CD14-positive monocyte (primary cell): ENCODE measurements at regions not wholly inside any gene's neighbourhood (a gene's known extent, or its start where the extent isn't known, plus 50 kb on each side); places are given as distances from the start of the nearest gene placed in this dataset.

Source experiments
- DNase-seq, 3 donors: peaks; one replicate each; pipeline ENCODE4 v3.0.0-alpha.2; 2011 to 2022
- H2AFZ ChIP-seq: 2 replicates; pipeline ENCODE4 v1.6.0; 2012; ENCODE audit warnings: mild to moderate bottlenecking, low read depth, low read length, inconsistent platforms; ENCODE audit not compliant: insufficient read depth, poor library complexity, severe bottlenecking
- H3K27ac ChIP-seq, 2 donors: 1 replicate in 1 of 2; 2 replicates in 1 of 2; pipeline ENCODE4 v1.5.1; 2012 to 2013; ENCODE audit warnings: low read length in 2 of 2, control low read depth in 1 of 2, inconsistent platforms in 1 of 2, low read depth in 1 of 2, mild to moderate bottlenecking in 1 of 2
- H3K27me3 ChIP-seq, 2 donors: one replicate each; pipeline versions ENCODE4 v1.6.0 to v1.6.1; 2011 to 2013; ENCODE audit warnings: low read length in 2 of 2; ENCODE audit not compliant: control insufficient read depth in 2 of 2, insufficient read depth in 2 of 2
- H3K36me3 ChIP-seq, 2 donors: replicated peaks in 1 of 2; 1 replicate in 1 of 2; 2 replicates in 1 of 2; pipeline versions ENCODE4 v1.5.1 to v1.6.1; 2012 to 2013; ENCODE audit warnings: low read length in 2 of 2, control low read depth in 1 of 2, inconsistent platforms in 1 of 2, mild to moderate bottlenecking in 1 of 2; ENCODE audit not compliant: insufficient read depth in 2 of 2, control insufficient read depth in 1 of 2
- H3K4me1 ChIP-seq, 2 donors: 1 replicate in 1 of 2; 2 replicates in 1 of 2; pipeline versions ENCODE4 v1.5.1 to v1.6.1; 2012 to 2013; ENCODE audit warnings: low read length in 2 of 2, control low read depth in 1 of 2, inconsistent platforms in 1 of 2, mild to moderate bottlenecking in 1 of 2, moderate library complexity in 1 of 2; ENCODE audit not compliant: insufficient read depth in 2 of 2, control insufficient read depth in 1 of 2
- H3K4me2 ChIP-seq: replicated peaks from 2 replicates; pipeline ENCODE3; 2012; ENCODE audit warnings: low read length, moderate library complexity, mild to moderate bottlenecking; ENCODE audit not compliant: poor library complexity, severe bottlenecking; ENCODE audit errors: extremely low read depth
- H3K4me3 ChIP-seq, 3 experiments: fragments of 200-600 bp in 1 of 3; sonication (generic) in 1 of 3; replicated peaks in 1 of 3; 1 replicate in 2 of 3; 2 replicates in 1 of 3; pipeline ENCODE4 v1.5.1; 2011 to 2013; ENCODE audit warnings: low read length in 3 of 3, mild to moderate bottlenecking in 3 of 3, control low read depth in 2 of 3, low read depth in 2 of 3, inconsistent platforms in 1 of 3, moderate library complexity in 1 of 3
- H3K79me2 ChIP-seq: 2 replicates; pipeline ENCODE4 v1.6.0; 2012; ENCODE audit warnings: mild to moderate bottlenecking, control low read depth, inconsistent platforms, low read length, moderate library complexity; ENCODE audit not compliant: insufficient read depth
- H3K9ac ChIP-seq: 2 replicates; pipeline ENCODE4 v1.6.0; 2017; ENCODE audit warnings: low read length, mild to moderate bottlenecking; ENCODE audit not compliant: insufficient read depth, poor library complexity, severe bottlenecking
- H3K9me3 ChIP-seq, 2 donors: replicated peaks in 1 of 2; 1 replicate in 1 of 2; 2 replicates in 1 of 2; pipeline versions ENCODE4 v1.5.1 to v1.6.1; 2012 to 2013; ENCODE audit warnings: low read length in 2 of 2, control low read depth in 1 of 2; ENCODE audit not compliant: control insufficient read depth in 1 of 2, insufficient read depth in 1 of 2
- H4K20me1 ChIP-seq: 2 replicates; pipeline ENCODE4 v1.6.0; 2012; ENCODE audit warnings: mild to moderate bottlenecking, low read length, control low read depth, moderate library complexity; ENCODE audit not compliant: insufficient read depth
- H3K27ac Mint-ChIP-seq, 7 donors: one replicate each; pipeline ENCODE4 v1.8.0; 2020; ENCODE audit warnings: mild to moderate bottlenecking in 7 of 7, mixed read lengths in 7 of 7, moderate library complexity in 6 of 7, inconsistent platforms in 2 of 7
- H3K27me3 Mint-ChIP-seq, 3 donors: one replicate each; pipeline ENCODE4 v1.8.0; 2021 to 2022; ENCODE audit warnings: low read depth in 3 of 3, mild to moderate bottlenecking in 3 of 3, mixed read lengths in 3 of 3, moderate library complexity in 3 of 3, inconsistent platforms in 1 of 3
- H3K36me3 Mint-ChIP-seq, 2 donors: one replicate each; pipeline ENCODE4 v1.8.0; 2020; ENCODE audit warnings: mixed read lengths in 2 of 2, inconsistent platforms in 1 of 2, mild to moderate bottlenecking in 1 of 2
- H3K4me1 Mint-ChIP-seq: one replicate; pipeline ENCODE4 v1.8.0; 2020; ENCODE audit warnings: mild to moderate bottlenecking, mixed read lengths
- H3K4me3 Mint-ChIP-seq, 2 donors: one replicate each; pipeline ENCODE4 v1.8.0; 2020; ENCODE audit warnings: mild to moderate bottlenecking in 2 of 2, mixed read lengths in 2 of 2, moderate library complexity in 1 of 2
- H3K9me3 Mint-ChIP-seq, 7 donors: one replicate each; pipeline ENCODE4 v1.8.0; 2020 to 2022; ENCODE audit warnings: mixed read lengths in 7 of 7, mild to moderate bottlenecking in 6 of 7, moderate library complexity in 6 of 7, inconsistent platforms in 2 of 7
- CTCF ChIP-seq: fragments of 200-600 bp; IDR thresholded peaks from one replicate; pipeline ENCODE4 v1.8.0; 2022; ENCODE audit warnings: antibody characterized with exemption, mild to moderate bottlenecking
- WGBS: methylation state at CpG from one replicate; pipeline ENCODE4 v1.1.5; 2013; ENCODE audit warnings: missing lambda C conversion rate; ENCODE audit not compliant: insufficient coverage; 5-methylcytosine and 5-hydroxymethylcytosine counted together
- intact Hi-C, 2 donors: fragments of 100-400 bp; cut with micrococcal nuclease; formaldehyde crosslinking; loops; one replicate each; pipeline versions ENCODE4 v1.15.0 to v1.15.1; 2023

- no peak for TF ChIP-seq CTCF
- peaks cover 0 to 8% (median 2%) of the 10 kb centered on the region in 7 donors for H3K9me3 Mint-ChIP-seq
- Histone ChIP-seq H3K27me3 (no peaks in the 10 kb centered on the region), H3K79me2 (no peaks in the 10 kb centered on the region), H3K4me1 (no peaks in the 10 kb centered on the region), H3K27ac (no peak overlapping the region), H2AFZ (no peak overlapping the region), H3K4me3 (no peak overlapping the region), H3K36me3 (no peaks in the 10 kb centered on the region), H4K20me1 (no peaks in the 10 kb centered on the region), H3K9me3 (no peaks in the 10 kb centered on the region), H3K9ac (no peak overlapping the region), H3K4me2 (no peak overlapping the region)
- peaks cover 4 to 11% (median 5%) of the 10 kb centered on the region in 3 donors for H3K27me3 Mint-ChIP-seq
- no peaks in the 10 kb centered on the region for H3K4me1 Mint-ChIP-seq
- 84% methylated on average over 4 of the region's 6 CpGs for WGBS
- H3K36me3 Mint-ChIP-seq: no peaks in the 10 kb centered on the region
- intact Hi-C loops: no loop called here
- no peak for DNase-seq
- no peak overlapping the region for H3K4me3 Mint-ChIP-seq
- no peak overlapping the region for H3K27ac Mint-ChIP-seq
Observed at GRCh38 chr19:30102239-30102638, 160.2 kb downstream of the URI1 start.

- peaks cover 0 to 8% (median 2%) of the 10 kb centered on the region in 7 donors for H3K9me3 Mint-ChIP-seq
- no peaks in the 10 kb centered on the region for H3K4me1 Mint-ChIP-seq
- no peak overlapping the region for H3K4me2 ChIP-seq
- H2AFZ ChIP-seq: no peak overlapping the region
- H3K27ac ChIP-seq: no peak overlapping the region
- intact Hi-C loops: no loop called here
- no peaks in the 10 kb centered on the region for H4K20me1 ChIP-seq
- no peaks in the 10 kb centered on the region for H3K36me3 Mint-ChIP-seq
- H3K27me3 ChIP-seq: no peaks in the 10 kb centered on the region
- H3K9me3 ChIP-seq: no peaks in the 10 kb centered on the region
- no peak overlapping the region for H3K4me3 ChIP-seq
- no peaks in the 10 kb centered on the region for H3K79me2 ChIP-seq
- no peak overlapping the region for H3K4me3 Mint-ChIP-seq
- H3K9ac ChIP-seq: no peak overlapping the region
- TF ChIP-seq CTCF: no peak
- DNase-seq: no peak
- WGBS: 100% methylated on average over 2 of the region's 7 CpGs
- H3K27me3 Mint-ChIP-seq: peaks cover 4 to 10% (median 7%) of the 10 kb centered on the region in 3 donors
- H3K36me3 ChIP-seq: no peaks in the 10 kb centered on the region
- no peaks in the 10 kb centered on the region for H3K4me1 ChIP-seq
- peak overlapping the region in 1 of 7 donors; percentile 13 for H3K27ac Mint-ChIP-seq
Observed at GRCh38 chr19:30102666-30103065, 160.6 kb downstream of the URI1 start.
